Lower leg skin (tissue), 4 donors: ENCODE measurements at regions not wholly inside any gene's neighbourhood (a gene's known extent, or its start where the extent isn't known, plus 50 kb on each side); places are given as distances from the start of the nearest gene placed in this dataset.

Experiments
- DNase-seq, 2 donors: peaks; one replicate each; pipeline ENCODE4 v3.0.0-alpha.2; 2019; ENCODE audit warnings: low spot score in 2 of 2
- H3K4me3 ChIP-seq: fragments of 200-600 bp; sonication (generic); 2 replicates; pipeline ENCODE4 v1.5.1; 2017; ENCODE audit warnings: mild to moderate bottlenecking, low read depth; ENCODE audit not compliant: poor library complexity, severe bottlenecking
- POLR2A ChIP-seq, 2 donors: fragments of 450-650 bp; IDR thresholded peaks; one replicate each; pipeline ENCODE4 v1.6.1; 2016 to 2017; ENCODE audit warnings: antibody characterized with exemption in 2 of 2, mild to moderate bottlenecking in 1 of 2, moderate library complexity in 1 of 2
- WGBS, 2 donors: methylation state at CpG; one replicate each; pipeline ENCODE4 v1.1.5; 2018; 5-methylcytosine and 5-hydroxymethylcytosine counted together
- intact Hi-C: fragments of 100-400 bp; cut with DNase I; formaldehyde crosslinking; loops from one replicate; pipeline ENCODE4 v1.15.0; 2023; ENCODE audit warnings: low total_unique reads
- TF ChIP-seq, protein P1 (sequence below), 3 donors: fragments of 450-650 bp; IDR thresholded peaks; one replicate each; pipeline ENCODE4 v1.5.1; 2016; ENCODE audit warnings: antibody characterized with exemption in 3 of 3, mild to moderate bottlenecking in 3 of 3, moderate library complexity in 2 of 3

DNA sequence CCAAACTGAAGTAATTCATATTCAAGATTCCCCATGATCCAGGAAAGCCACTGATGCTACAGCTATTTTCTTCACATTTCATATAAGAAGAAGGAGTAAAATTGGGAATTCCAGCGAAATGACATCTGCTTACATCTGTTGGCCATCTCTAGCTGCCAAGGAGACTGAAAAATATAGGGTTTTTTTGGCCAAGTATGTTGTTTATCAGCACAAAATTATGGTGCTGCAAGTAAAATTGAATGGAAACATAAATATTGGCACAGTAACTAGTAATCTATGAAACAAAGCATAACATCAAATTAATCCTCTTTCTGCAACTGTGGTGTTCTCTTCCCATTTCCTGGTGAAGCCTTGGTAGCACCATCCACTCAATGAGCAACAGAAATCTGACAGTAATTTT is 649.5 kb upstream of the ZNF804A start:
- TF ChIP-seq, protein P1, sequence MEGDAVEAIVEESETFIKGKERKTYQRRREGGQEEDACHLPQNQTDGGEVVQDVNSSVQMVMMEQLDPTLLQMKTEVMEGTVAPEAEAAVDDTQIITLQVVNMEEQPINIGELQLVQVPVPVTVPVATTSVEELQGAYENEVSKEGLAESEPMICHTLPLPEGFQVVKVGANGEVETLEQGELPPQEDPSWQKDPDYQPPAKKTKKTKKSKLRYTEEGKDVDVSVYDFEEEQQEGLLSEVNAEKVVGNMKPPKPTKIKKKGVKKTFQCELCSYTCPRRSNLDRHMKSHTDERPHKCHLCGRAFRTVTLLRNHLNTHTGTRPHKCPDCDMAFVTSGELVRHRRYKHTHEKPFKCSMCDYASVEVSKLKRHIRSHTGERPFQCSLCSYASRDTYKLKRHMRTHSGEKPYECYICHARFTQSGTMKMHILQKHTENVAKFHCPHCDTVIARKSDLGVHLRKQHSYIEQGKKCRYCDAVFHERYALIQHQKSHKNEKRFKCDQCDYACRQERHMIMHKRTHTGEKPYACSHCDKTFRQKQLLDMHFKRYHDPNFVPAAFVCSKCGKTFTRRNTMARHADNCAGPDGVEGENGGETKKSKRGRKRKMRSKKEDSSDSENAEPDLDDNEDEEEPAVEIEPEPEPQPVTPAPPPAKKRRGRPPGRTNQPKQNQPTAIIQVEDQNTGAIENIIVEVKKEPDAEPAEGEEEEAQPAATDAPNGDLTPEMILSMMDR (IDR thresholded peaks at IDR 0.05), result no peak
- TF ChIP-seq POLR2A (IDR thresholded peaks at IDR 0.05), result no peak
- intact Hi-C loops, result no loop called here
- H3K4me3 ChIP-seq, result no peak overlapping the region
- no peak for DNase-seq
- WGBS, 2 donors, result 63 to 67% methylated on average over 1 of the region's 1 CpG

DNA sequence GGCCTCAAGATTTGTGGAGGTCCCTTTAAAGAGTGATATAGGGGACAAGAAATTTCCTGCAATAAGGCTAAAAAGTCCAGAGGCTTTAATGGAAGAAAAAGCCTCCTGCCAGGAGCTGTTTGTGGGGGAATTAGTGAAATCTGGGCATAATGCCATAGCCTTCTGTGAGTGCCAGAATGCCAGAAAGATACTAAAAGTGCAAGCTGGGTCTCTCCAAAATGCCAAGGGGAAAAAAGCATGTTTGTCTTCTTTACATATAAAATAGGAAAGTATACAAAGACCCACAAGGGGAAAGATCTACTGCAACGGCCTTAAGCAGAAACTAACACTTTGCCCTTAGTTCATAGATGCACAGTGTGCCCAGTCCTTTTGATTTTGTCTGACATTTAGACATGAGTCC is 647.7 kb upstream of the ZNF804A start:
- no peak for DNase-seq
- WGBS, 2 donors, result 41 to 58% methylated on average over 1 of the region's 1 CpG
- intact Hi-C loops, result no loop called here
- no peak overlapping the region for H3K4me3 ChIP-seq
- no peak for TF ChIP-seq POLR2A (IDR thresholded peaks at IDR 0.05)
- TF ChIP-seq, protein P1 (IDR thresholded peaks at IDR 0.05), result no peak

DNA sequence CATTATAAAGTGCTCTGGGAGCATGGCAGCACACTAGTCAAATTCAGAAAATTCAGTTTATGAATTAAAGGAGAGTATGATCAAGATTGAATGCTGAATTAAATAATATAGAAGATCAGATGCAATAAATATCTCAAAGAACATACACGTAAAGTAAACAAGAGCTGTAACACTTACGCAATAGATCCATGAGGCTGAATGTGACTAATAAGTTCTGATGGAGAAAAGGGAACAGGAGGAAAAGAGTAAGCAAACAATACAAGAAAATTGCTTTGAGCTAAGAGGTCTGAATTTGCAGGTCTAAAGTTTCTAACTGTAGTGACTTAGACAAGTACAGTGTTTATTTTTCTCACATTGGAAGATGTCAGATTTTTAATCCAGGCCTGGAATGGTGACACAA is 646.7 kb upstream of the ZNF804A start:
- no peak overlapping the region for H3K4me3 ChIP-seq
- no peak for TF ChIP-seq POLR2A (IDR thresholded peaks at IDR 0.05)
- TF ChIP-seq, protein P1 (IDR thresholded peaks at IDR 0.05), result no peak
- DNase-seq, result no peak
- 72 to 73% methylated on average over 2 of the region's 2 CpGs for WGBS, 2 donors
- intact Hi-C loops, result no loop called here

DNA sequence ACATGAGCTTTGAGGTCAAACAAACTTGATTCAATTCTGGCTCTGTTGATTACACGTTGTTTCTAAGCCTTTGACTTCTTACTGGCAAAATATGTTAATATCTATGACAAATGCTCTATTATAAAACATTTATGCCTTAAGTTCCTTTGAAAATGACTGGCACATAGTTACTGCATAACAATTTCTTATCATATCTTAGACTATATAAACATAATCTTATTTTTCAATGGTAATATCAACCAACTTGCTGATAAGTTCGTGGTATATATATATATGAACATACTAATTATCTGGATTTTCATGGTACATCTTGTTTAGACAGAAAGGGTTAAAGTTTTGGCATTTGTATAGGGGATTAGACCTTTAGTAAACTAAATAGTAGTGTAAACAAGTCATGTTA is 645.6 kb upstream of the ZNF804A start:
- no peak for DNase-seq
- TF ChIP-seq, protein P1 (IDR thresholded peaks at IDR 0.05), result no peak
- TF ChIP-seq POLR2A (IDR thresholded peaks at IDR 0.05), result no peak
- WGBS, 2 donors, result 60 to 66% methylated on average over 2 of the region's 2 CpGs
- H3K4me3 ChIP-seq, result no peak overlapping the region
- intact Hi-C loops, result no loop called here

DNA sequence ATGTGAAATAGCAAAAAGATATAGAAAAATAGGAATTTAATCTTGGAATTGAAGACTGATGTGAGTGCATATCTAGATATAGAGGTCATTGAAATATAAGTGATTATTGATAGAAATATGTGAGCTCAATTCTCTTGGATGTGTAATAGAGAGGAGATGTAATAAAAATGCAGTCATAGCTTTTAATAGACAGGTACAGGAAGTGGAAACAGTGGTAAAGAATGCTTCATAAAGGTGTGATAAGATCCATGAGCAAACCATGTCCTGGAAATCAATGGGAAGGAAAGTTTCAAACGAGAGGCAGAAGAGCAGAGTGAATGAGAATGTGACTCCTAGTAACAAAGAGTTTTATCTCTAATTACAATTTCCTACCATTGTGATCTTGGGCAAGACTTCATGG is 634.7 kb upstream of the ZNF804A start:
- DNase-seq, result no peak
- intact Hi-C loops, result no loop called here
- H3K4me3 ChIP-seq, result no peak overlapping the region
- WGBS, 2 donors, result 27 to 41% methylated on average over 1 of the region's 1 CpG
- no peak for TF ChIP-seq POLR2A (IDR thresholded peaks at IDR 0.05)
- TF ChIP-seq, protein P1 (IDR thresholded peaks at IDR 0.05), result no peak

DNA sequence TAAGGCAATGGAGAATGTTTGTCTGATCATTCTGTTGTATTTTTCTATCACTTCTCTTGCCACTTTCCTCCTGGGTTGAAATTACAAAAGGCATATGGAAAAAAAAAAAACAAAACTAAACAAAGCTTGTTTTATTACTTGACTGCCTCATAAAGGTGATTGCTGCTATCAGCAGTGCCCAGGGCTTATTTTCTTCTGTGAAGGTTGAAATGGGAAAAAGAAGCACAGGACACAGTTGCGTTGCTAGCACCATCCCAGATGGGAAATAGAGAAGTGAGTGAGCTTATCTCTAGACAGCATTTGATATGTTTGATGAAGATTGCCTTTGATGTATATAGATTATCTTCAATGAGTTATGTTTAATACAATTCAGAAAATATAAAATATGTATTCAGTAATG is 633.8 kb upstream of the ZNF804A start:
- DNase-seq, result no peak
- intact Hi-C loops, result no loop called here
- no peak for TF ChIP-seq POLR2A (IDR thresholded peaks at IDR 0.05)
- TF ChIP-seq, protein P1 (IDR thresholded peaks at IDR 0.05), result no peak
- no peak overlapping the region for H3K4me3 ChIP-seq
- WGBS, 2 donors, result 39 to 44% methylated on average over 1 of the region's 1 CpG
